DND-41 (cell line): ENCODE measurements at regions not wholly inside any gene's neighbourhood (a gene's known extent, or its start where the extent isn't known, plus 50 kb on each side); places are given as distances from the start of the nearest gene placed in this dataset.

Experiments used
- ATAC-seq: fragments of 200-7000 bp; cut with Tn5 transposase; 3 replicates; pipeline ENCODE4 v1.9.1; 2021; ENCODE audit warnings: low read depth; ENCODE audit not compliant: insufficient read depth
- DNase-seq: peaks from one replicate; pipeline ENCODE4 v3.0.0-alpha.2; 2020
- H2AFZ ChIP-seq: 2 replicates; pipeline ENCODE4 v1.6.0; 2012; ENCODE audit warnings: low read depth, low read length
- H3K27ac ChIP-seq: 2 replicates; pipeline ENCODE4 v1.5.1; 2012; ENCODE audit warnings: low read length, inconsistent platforms
- H3K27me3 ChIP-seq: fragments of 200-600 bp; sonication (generic); 2 replicates; pipeline ENCODE4 v1.6.0; 2012; ENCODE audit warnings: low read length, mild to moderate bottlenecking, inconsistent platforms; ENCODE audit not compliant: insufficient read depth, poor library complexity
- H3K36me3 ChIP-seq: 2 replicates; pipeline ENCODE4 v1.5.1; 2012; ENCODE audit warnings: low read length, inconsistent platforms; ENCODE audit not compliant: insufficient read depth
- H3K4me1 ChIP-seq: 2 replicates; pipeline ENCODE4 v1.5.1; 2012; ENCODE audit warnings: mild to moderate bottlenecking, low read length; ENCODE audit not compliant: insufficient read depth
- H3K4me2 ChIP-seq: 2 replicates; pipeline ENCODE4 v1.6.0; 2012; ENCODE audit warnings: mild to moderate bottlenecking, moderate library complexity, low read length, inconsistent platforms; ENCODE audit not compliant: insufficient read depth
- H3K4me3 ChIP-seq, 2 experiments: fragments of 200-600 bp in 1 of 2; shearing (Covaris generic) in 1 of 2; 2 replicates each; pipeline ENCODE4 v1.5.1; 2012 to 2016; ENCODE audit warnings: inconsistent platforms in 2 of 2, low read length in 2 of 2, mild to moderate bottlenecking in 2 of 2, low read depth in 1 of 2, moderate library complexity in 1 of 2
- H3K79me2 ChIP-seq: 2 replicates; pipeline ENCODE4 v1.6.0; 2012; ENCODE audit warnings: low read length, inconsistent platforms; ENCODE audit not compliant: insufficient read depth
- H3K9ac ChIP-seq: 2 replicates; pipeline ENCODE4 v1.6.0; 2012; ENCODE audit warnings: low read depth, mild to moderate bottlenecking, inconsistent platforms, low read length, moderate library complexity
- H3K9me3 ChIP-seq: 2 replicates; pipeline ENCODE4 v1.5.1; 2012; ENCODE audit warnings: low read length, moderate library complexity, mild to moderate bottlenecking, inconsistent platforms; ENCODE audit not compliant: insufficient read depth, severe bottlenecking
- H4K20me1 ChIP-seq: 2 replicates; pipeline ENCODE4 v1.6.0; 2012; ENCODE audit warnings: low read length; ENCODE audit not compliant: insufficient read depth
- CTCF ChIP-seq: IDR thresholded peaks from 2 replicates; pipeline ENCODE4 v1.5.1; 2012; ENCODE audit warnings: borderline replicate concordance, low read length, moderate library complexity, mild to moderate bottlenecking; ENCODE audit not compliant: poor library complexity, severe bottlenecking; ENCODE audit errors: extremely low read depth
- EZH2 ChIP-seq: IDR thresholded peaks from 3 replicates; pipeline ENCODE4 v1.6.1; 2012; ENCODE audit warnings: borderline replicate concordance, low read depth, mild to moderate bottlenecking, moderate library complexity, low read length, inconsistent platforms; ENCODE audit not compliant: severe bottlenecking

DNA sequence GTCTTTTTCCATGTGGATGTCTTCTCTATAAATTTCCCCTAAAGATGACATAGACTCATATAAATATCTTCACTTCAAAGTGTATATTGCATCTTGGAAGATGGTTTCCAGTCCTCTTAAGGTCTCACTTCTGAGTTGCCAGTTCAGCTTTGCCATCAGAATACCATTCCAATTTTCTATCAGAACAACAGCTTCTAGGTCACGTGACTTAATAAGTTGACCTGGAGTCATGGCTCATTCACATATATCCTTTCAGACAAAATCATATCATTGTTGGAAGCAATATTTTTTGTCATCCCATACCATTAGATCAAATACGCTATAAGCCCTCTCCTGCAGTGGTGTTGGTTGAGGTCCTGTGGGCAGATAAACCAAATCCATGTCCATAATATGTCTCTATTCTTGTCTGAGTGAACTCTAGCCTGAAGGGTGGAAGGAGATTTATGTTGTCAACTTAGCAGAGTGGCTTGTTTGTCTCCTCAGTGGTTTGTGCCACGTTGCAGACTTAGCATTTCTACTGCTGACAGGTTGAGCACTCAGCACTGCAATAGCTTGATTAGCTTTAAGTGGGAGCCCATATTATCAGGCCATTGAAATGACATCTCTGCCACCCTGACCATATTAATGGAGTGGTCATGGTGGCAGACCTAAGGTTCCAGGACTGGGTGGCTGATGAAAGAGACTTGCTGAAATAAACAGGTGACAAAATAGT is 123.6 kb upstream of the PCDH17 start:
- no peaks in the 10 kb centered on the region for H3K27me3 ChIP-seq
- no peaks in the 10 kb centered on the region for H3K9me3 ChIP-seq
- no peaks in the 10 kb centered on the region for H3K79me2 ChIP-seq
- no peak overlapping the region for H3K27ac ChIP-seq
- DNase-seq (no peak), ATAC-seq (no peak)
- no peaks in the 10 kb centered on the region for H3K4me1 ChIP-seq
- no peaks in the 10 kb centered on the region for H3K36me3 ChIP-seq
- no peak overlapping the region for H2AFZ ChIP-seq
- H4K20me1 ChIP-seq = no peaks in the 10 kb centered on the region
- TF ChIP-seq EZH2 = no peak
- no peak for TF ChIP-seq CTCF
- no peak overlapping the region for H3K4me3 ChIP-seq
- H3K4me2 ChIP-seq = no peak overlapping the region
- H3K9ac ChIP-seq = no peak overlapping the region

DNA sequence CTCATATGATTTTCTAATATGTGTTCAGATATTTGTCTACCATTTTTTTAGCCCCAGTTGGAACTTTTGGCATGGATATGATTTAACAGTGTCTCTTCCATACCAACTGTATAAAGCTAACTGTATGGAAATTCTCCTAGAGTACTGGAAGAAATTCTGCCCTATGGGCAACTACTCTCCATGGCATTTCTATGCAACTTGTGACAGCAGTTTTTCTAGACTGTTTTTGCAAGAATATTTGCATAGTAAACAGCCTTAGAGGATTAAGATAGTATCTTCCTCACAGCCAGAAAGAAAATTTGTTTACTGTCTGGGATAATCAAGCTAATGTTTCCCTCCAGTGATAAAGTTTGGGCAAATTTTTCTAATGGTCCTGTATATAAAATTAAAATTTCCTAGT is 119.9 kb upstream of the PCDH17 start:
- no peaks in the 10 kb centered on the region for H3K79me2 ChIP-seq
- no peaks in the 10 kb centered on the region for H4K20me1 ChIP-seq
- H3K27me3 ChIP-seq = no peaks in the 10 kb centered on the region
- TF ChIP-seq EZH2 (no peak), CTCF (no peak)
- H3K9ac ChIP-seq = no peak overlapping the region
- DNase-seq = no peak
- H3K36me3 ChIP-seq = no peaks in the 10 kb centered on the region
- no peaks in the 10 kb centered on the region for H3K4me1 ChIP-seq
- ATAC-seq = no peak
- H2AFZ ChIP-seq = no peak overlapping the region
- no peak overlapping the region for H3K4me2 ChIP-seq
- no peaks in the 10 kb centered on the region for H3K9me3 ChIP-seq
- no peak overlapping the region for H3K4me3 ChIP-seq
- no peak overlapping the region for H3K27ac ChIP-seq

- Histone ChIP-seq H3K4me2 (no peak overlapping the region), H3K4me1 (no peaks in the 10 kb centered on the region), H3K9ac (no peak overlapping the region), H3K4me3 (no peak overlapping the region), H3K79me2 (no peaks in the 10 kb centered on the region), H3K27ac (no peak overlapping the region), H4K20me1 (no peaks in the 10 kb centered on the region), H3K9me3 (peaks cover 4% of the 10 kb centered on the region), H2AFZ (no peak overlapping the region), H3K36me3 (no peaks in the 10 kb centered on the region), H3K27me3 (no peaks in the 10 kb centered on the region)
- no peak for TF ChIP-seq EZH2
- ATAC-seq (no peak), DNase-seq (no peak)
These were observed 104.3 kb upstream of the PCDH17 start for GRCh38 chr13:57527114-57527735.

DNA sequence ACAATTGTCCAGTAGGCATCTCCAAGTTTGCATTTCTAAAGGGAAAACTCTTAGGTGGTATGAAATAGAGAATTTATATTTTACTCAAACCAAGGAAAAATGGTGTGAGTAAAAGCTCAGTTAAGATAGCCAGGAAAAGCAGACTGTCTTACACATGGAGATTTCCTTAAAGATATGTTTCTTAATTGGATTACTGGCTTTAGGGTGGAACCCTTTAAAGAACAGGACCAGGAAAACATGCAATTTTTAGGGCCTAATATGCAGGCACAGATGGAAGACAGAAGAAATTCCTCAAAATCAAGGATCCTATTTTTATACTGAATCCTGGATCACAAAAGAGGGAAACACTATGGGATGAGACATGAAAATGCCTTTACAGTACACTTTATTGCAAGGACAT is 100.3 kb upstream of the PCDH17 start:
- Histone ChIP-seq H3K79me2 (no peaks in the 10 kb centered on the region), H3K9ac (no peak overlapping the region), H3K4me3 (no peak overlapping the region), H3K27ac (no peak overlapping the region), H3K36me3 (no peaks in the 10 kb centered on the region), H3K4me2 (no peak overlapping the region), H3K4me1 (no peaks in the 10 kb centered on the region), H3K27me3 (no peaks in the 10 kb centered on the region), H4K20me1 (no peaks in the 10 kb centered on the region), H2AFZ (no peak overlapping the region), H3K9me3 (peaks cover 4% of the 10 kb centered on the region)
- no peak for DNase-seq
- no peak for ATAC-seq
- TF ChIP-seq CTCF (no peak), EZH2 (no peak)
